ENCODE measurements at regions not wholly inside any gene's neighbourhood (a gene's known extent, or its start where the extent isn't known, plus 50 kb on each side); places are given as distances from the start of the nearest gene placed in this dataset.

DNA sequence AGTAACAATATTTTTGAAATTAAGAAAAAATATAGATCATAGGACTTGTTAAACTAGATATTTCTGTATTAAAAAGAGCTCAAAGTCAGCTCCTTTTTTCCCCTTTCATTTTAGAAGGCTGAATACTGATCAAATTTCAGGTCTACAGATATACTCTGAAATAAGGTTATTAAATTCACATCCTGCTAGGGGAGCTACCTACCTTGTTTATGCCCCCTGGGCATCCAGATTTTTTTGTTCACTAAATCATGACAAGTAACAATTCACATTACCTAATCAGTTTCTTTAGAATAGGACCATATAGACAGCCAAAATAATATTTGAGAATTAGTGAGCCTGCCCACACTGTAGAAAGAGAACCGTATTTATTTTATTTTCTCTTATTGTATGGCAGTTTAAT lies 276.2 kb downstream of the USP25 start:
- Mint-ChIP-seq H3K27ac (ENCODE audit: unreplicated experiment) (no peak overlapping the region), H3K4me1 (ENCODE audit: low read depth, unreplicated experiment) (no peaks in the 10 kb centered on the region), H3K36me3 (ENCODE audit: unreplicated experiment) (no peaks in the 10 kb centered on the region), H3K4me3 (ENCODE audit: unreplicated experiment) (no peak overlapping the region), H3K27me3 (ENCODE audit: unreplicated experiment) (no peaks in the 10 kb centered on the region), H3K9me3 (ENCODE audit: unreplicated experiment) (peaks cover 2% of the 10 kb centered on the region)
- no peak for DNase-seq
- TF ChIP-seq, protein P1, sequence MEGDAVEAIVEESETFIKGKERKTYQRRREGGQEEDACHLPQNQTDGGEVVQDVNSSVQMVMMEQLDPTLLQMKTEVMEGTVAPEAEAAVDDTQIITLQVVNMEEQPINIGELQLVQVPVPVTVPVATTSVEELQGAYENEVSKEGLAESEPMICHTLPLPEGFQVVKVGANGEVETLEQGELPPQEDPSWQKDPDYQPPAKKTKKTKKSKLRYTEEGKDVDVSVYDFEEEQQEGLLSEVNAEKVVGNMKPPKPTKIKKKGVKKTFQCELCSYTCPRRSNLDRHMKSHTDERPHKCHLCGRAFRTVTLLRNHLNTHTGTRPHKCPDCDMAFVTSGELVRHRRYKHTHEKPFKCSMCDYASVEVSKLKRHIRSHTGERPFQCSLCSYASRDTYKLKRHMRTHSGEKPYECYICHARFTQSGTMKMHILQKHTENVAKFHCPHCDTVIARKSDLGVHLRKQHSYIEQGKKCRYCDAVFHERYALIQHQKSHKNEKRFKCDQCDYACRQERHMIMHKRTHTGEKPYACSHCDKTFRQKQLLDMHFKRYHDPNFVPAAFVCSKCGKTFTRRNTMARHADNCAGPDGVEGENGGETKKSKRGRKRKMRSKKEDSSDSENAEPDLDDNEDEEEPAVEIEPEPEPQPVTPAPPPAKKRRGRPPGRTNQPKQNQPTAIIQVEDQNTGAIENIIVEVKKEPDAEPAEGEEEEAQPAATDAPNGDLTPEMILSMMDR (IDR thresholded peaks at IDR 0.05; ENCODE audit: partially characterized antibody, unreplicated experiment): no peak

DNA sequence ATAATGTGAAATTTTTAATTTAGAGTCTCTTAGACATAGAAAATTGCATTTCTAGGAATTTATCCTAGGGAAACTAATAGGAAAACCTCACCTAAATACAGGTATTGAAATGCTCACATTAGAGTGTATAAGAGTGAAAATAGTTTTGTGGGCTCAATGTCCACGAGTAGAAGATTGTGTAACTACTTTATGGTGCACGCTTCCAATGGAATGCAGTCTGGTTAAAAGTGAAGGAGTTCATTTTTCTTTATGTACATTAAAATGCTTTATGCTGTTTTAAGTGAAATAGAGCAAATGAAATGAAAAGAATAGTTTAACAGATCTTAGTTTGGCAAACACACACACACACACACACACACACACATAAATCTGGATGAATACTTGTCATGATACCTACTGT lies 278.2 kb downstream of the USP25 start:
- DNase-seq: no peak
- H3K4me1 Mint-ChIP-seq (ENCODE audit: low read depth, unreplicated experiment): no peaks in the 10 kb centered on the region
- H3K36me3 Mint-ChIP-seq (ENCODE audit: unreplicated experiment): no peaks in the 10 kb centered on the region
- TF ChIP-seq, protein P1 (IDR thresholded peaks at IDR 0.05; ENCODE audit: partially characterized antibody, unreplicated experiment): no peak
- no peaks in the 10 kb centered on the region for H3K9me3 Mint-ChIP-seq (ENCODE audit: unreplicated experiment)
- no peak overlapping the region for H3K27ac Mint-ChIP-seq (ENCODE audit: unreplicated experiment)
- H3K4me3 Mint-ChIP-seq (ENCODE audit: unreplicated experiment): no peak overlapping the region
- no peaks in the 10 kb centered on the region for H3K27me3 Mint-ChIP-seq (ENCODE audit: unreplicated experiment)

DNA sequence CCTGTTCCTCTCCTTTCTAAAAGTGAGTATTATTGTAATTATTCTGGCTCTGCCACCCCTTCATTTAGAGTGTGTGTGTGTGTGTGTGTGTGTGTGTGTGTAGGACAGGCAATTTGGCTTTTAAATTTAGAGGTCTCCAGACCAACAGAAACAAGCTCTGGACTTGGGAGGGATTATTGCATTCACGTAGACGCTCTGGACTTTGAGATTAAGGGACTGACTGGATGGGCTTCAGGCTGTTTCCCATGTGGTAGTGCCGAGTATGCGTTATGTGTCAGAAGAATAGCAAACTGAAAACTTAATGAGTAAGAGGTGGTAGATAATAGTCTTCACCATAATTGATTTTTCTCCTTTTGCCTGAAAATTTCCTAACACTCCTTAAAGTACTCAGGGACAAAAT lies 281.9 kb downstream of the USP25 start:
- DNase-seq: no peak
- Mint-ChIP-seq H3K4me1 (ENCODE audit: low read depth, unreplicated experiment) (no peaks in the 10 kb centered on the region), H3K36me3 (ENCODE audit: unreplicated experiment) (no peaks in the 10 kb centered on the region), H3K4me3 (ENCODE audit: unreplicated experiment) (no peak overlapping the region), H3K27ac (ENCODE audit: unreplicated experiment) (no peak overlapping the region), H3K9me3 (ENCODE audit: unreplicated experiment) (no peaks in the 10 kb centered on the region), H3K27me3 (ENCODE audit: unreplicated experiment) (no peaks in the 10 kb centered on the region)
- TF ChIP-seq, protein P1 (IDR thresholded peaks at IDR 0.05; ENCODE audit: partially characterized antibody, unreplicated experiment): no peak

DNA sequence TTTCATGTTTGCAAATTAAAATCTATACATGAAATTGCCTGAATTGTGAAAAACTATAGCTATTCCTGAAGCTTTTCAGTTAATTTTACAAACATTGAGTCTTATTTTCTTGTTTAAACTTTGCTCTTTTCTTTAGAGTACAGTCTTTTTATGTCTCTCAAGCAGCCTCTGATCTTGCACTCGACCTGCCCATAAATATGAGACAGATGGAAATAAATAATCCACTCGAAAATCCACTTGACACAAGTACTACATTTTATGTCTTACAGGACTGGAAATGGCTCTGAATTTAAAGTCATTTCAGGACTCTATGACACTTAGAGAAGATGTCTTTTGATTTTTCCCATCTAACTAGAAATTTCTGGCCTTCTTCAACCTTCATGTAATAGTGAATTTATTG lies 283.8 kb downstream of the USP25 start:
- Mint-ChIP-seq H3K4me3 (ENCODE audit: unreplicated experiment) (no peak overlapping the region), H3K4me1 (ENCODE audit: low read depth, unreplicated experiment) (no peaks in the 10 kb centered on the region), H3K27me3 (ENCODE audit: unreplicated experiment) (no peaks in the 10 kb centered on the region), H3K36me3 (ENCODE audit: unreplicated experiment) (no peaks in the 10 kb centered on the region), H3K27ac (ENCODE audit: unreplicated experiment) (no peak overlapping the region), H3K9me3 (ENCODE audit: unreplicated experiment) (no peaks in the 10 kb centered on the region)
- no peak for DNase-seq
- TF ChIP-seq, protein P1 (IDR thresholded peaks at IDR 0.05; ENCODE audit: partially characterized antibody, unreplicated experiment): no peak

DNA sequence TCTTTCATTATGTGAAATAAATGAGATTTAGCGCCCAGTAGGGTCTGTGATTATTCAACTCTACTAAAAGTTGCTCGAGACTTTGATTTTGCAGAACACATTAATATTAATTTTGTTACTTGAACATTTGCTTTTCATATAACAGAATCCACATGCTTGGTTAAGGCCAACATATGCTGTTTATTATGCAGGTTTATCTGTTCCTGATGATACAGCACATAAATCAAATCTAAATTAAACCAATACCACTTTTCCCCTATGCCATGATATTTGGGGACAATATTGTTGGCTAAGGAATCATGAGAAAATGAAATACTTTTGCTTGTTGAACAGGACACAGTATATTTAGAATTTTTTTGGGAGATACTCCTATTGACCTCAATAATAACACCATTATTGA lies 291.1 kb downstream of the USP25 start:
- no peak for DNase-seq
- TF ChIP-seq, protein P1 (IDR thresholded peaks at IDR 0.05; ENCODE audit: partially characterized antibody, unreplicated experiment): no peak
- Mint-ChIP-seq H3K36me3 (ENCODE audit: unreplicated experiment) (no peaks in the 10 kb centered on the region), H3K4me3 (ENCODE audit: unreplicated experiment) (no peak overlapping the region), H3K4me1 (ENCODE audit: low read depth, unreplicated experiment) (no peaks in the 10 kb centered on the region), H3K9me3 (ENCODE audit: unreplicated experiment) (no peaks in the 10 kb centered on the region), H3K27ac (ENCODE audit: unreplicated experiment) (no peak overlapping the region), H3K27me3 (ENCODE audit: unreplicated experiment) (peaks cover 2% of the 10 kb centered on the region)

Measured in glutamatergic neuron (in vitro differentiated cells).